Kidney (tissue), 13 donors: ENCODE measurements at regions not wholly inside any gene's neighbourhood (a gene's known extent, or its start where the extent isn't known, plus 50 kb on each side); places are given as distances from the start of the nearest gene placed in this dataset.

ENCODE experiments used
- DNase-seq, 5 donors: peaks; one replicate each; pipeline ENCODE4 v3.0.0-alpha.2; 2013 to 2020
- FAIRE-seq: peaks from 2 replicates; lab custom pipeline; 2012; peaks lifted over from hg19 to GRCh38; lab: Jason Lieb, UNC
- H3K27ac ChIP-seq, 2 donors: one replicate each; pipeline ENCODE4 v1.7.0; 2013; ENCODE audit warnings: low read depth in 2 of 2, low read length in 2 of 2, inconsistent platforms in 1 of 2
- H3K27me3 ChIP-seq: one replicate; pipeline ENCODE4 v1.7.1; 2013; ENCODE audit warnings: low read length, inconsistent platforms; ENCODE audit not compliant: control insufficient read depth, insufficient read depth
- H3K36me3 ChIP-seq, 3 donors: one replicate each; pipeline versions ENCODE4 v1.7.0 to v1.7.1; 2013; ENCODE audit warnings: low read length in 3 of 3, control low read depth in 1 of 3, inconsistent platforms in 1 of 3; ENCODE audit not compliant: insufficient read depth in 3 of 3, control insufficient read depth in 2 of 3
- H3K4me1 ChIP-seq, 3 donors: one replicate each; pipeline versions ENCODE4 v1.7.0 to v1.7.1; 2013; ENCODE audit warnings: low read length in 3 of 3, inconsistent platforms in 1 of 3, low read depth in 1 of 3; ENCODE audit not compliant: control insufficient read depth in 2 of 3, insufficient read depth in 2 of 3
- H3K4me3 ChIP-seq, 3 donors: one replicate each; pipeline versions ENCODE4 v1.7.0 to v1.8.1; 2013; ENCODE audit warnings: low read length in 3 of 3, control low read depth in 1 of 3, inconsistent platforms in 1 of 3
- H3K9ac ChIP-seq, 3 donors: one replicate each; pipeline versions ENCODE4 v1.7.0 to v1.7.1; 2013; ENCODE audit warnings: low read length in 3 of 3, control low read depth in 1 of 3, inconsistent platforms in 1 of 3
- H3K9me3 ChIP-seq, 3 donors: one replicate each; pipeline versions ENCODE4 v1.7.0 to v1.7.1; 2013; ENCODE audit warnings: low read length in 3 of 3, control low read depth in 1 of 3, inconsistent platforms in 1 of 3; ENCODE audit not compliant: control insufficient read depth in 2 of 3, insufficient read depth in 1 of 3
- CTCF ChIP-seq: IDR thresholded peaks from 3 replicates; pipeline ENCODE4 v1.5.1; 2012; ENCODE audit warnings: mild to moderate bottlenecking, moderate library complexity, borderline replicate concordance; ENCODE audit not compliant: insufficient read depth; ENCODE audit errors: extremely low read depth
- intact Hi-C: fragments of 100-400 bp; cut with DNase I; formaldehyde crosslinking; loops from one replicate; pipeline ENCODE4 v1.11.1; 2022
- donor health status: control.
- donor health status: control.
- donor health status: control.
- donor health status: control.
- donor health status: control.
- donor health status: DM: yes; HTN: yes; CAD: no.
- donor health status: Normal renal cell carcinoma (clear cell type).

- TF ChIP-seq CTCF, result no peak
- DNase-seq (no peak), FAIRE-seq (no peak)
- H3K36me3 ChIP-seq, result no peaks in the 10 kb centered on the region
- no peaks in the 10 kb centered on the region for H3K9me3 ChIP-seq
- H3K27ac ChIP-seq, result no peak overlapping the region
- H3K4me3 ChIP-seq, result no peak overlapping the region
- H3K27me3 ChIP-seq, result peaks cover 3% of the 10 kb centered on the region
- H3K4me1 ChIP-seq, result no peaks in the 10 kb centered on the region
- intact Hi-C loops, result no loop called here
- H3K9ac ChIP-seq, result no peak overlapping the region
These were observed 83.2 kb downstream of the LINC00237 start for GRCh38 chr20:21022925-21023324.

GRCh38 chr20:21021472-21021790 is 84.7 kb downstream of the LINC00237 start:
- peaks cover 3% of the 10 kb centered on the region for H3K27me3 ChIP-seq
- H3K9me3 ChIP-seq, result no peaks in the 10 kb centered on the region
- H3K36me3 ChIP-seq, result no peaks in the 10 kb centered on the region
- TF ChIP-seq CTCF, result no peak
- H3K4me3 ChIP-seq, result no peak overlapping the region
- H3K9ac ChIP-seq, result no peak overlapping the region
- DNase-seq, result no peak
- intact Hi-C loops, result no loop called here
- FAIRE-seq, result no peak
- H3K4me1 ChIP-seq, result no peaks in the 10 kb centered on the region
- no peak overlapping the region for H3K27ac ChIP-seq

GRCh38 chr20:21020659-21021471 is 85.3 kb downstream of the LINC00237 start:
- Histone ChIP-seq H3K9ac (no peak overlapping the region), H3K4me3 (no peak overlapping the region), H3K27me3 (peaks cover 3% of the 10 kb centered on the region), H3K27ac (no peak overlapping the region), H3K4me1 (no peaks in the 10 kb centered on the region), H3K9me3 (no peaks in the 10 kb centered on the region), H3K36me3 (no peaks in the 10 kb centered on the region)
- intact Hi-C loops, result no loop called here
- peak in 2 of 5 donors; percentile 12 to 30 for DNase-seq
- TF ChIP-seq CTCF, result no peak
- no peak for FAIRE-seq
